GM23338 (cell line): ENCODE measurements at regions not wholly inside any gene's neighbourhood (a gene's known extent, or its start where the extent isn't known, plus 50 kb on each side); places are given as distances from the start of the nearest gene placed in this dataset.

Source experiments
- CTCF ChIP-seq, 2 experiments: fragments of 200-600 bp in 1 of 2; sonication (generic) in 1 of 2; conservative IDR thresholded peaks; 2 replicates each; pipeline versions ENCODE4 v1.5.1 to v1.6.1; 2016 to 2017; ENCODE audit warnings: antibody characterized with exemption in 2 of 2, low read depth in 2 of 2, mild to moderate bottlenecking in 2 of 2, moderate library complexity in 1 of 2
- POLR2AphosphoS5 ChIP-seq: IDR thresholded peaks from 2 replicates; pipeline ENCODE4 v1.6.1; 2016; ENCODE audit warnings: antibody characterized with exemption, low read depth

- TF ChIP-seq CTCF (conservative IDR thresholded peaks at IDR 0.05; ENCODE audit: low read depth in 2 of 2) (no peak), POLR2AphosphoS5 (no peak)
These were observed 119.6 kb downstream of the QPCT start for GRCh38 chr2:37464067-37464466.
